ENCODE measurements at regions not wholly inside any gene's neighbourhood (a gene's known extent, or its start where the extent isn't known, plus 50 kb on each side); places are given as distances from the start of the nearest gene placed in this dataset.

DNA sequence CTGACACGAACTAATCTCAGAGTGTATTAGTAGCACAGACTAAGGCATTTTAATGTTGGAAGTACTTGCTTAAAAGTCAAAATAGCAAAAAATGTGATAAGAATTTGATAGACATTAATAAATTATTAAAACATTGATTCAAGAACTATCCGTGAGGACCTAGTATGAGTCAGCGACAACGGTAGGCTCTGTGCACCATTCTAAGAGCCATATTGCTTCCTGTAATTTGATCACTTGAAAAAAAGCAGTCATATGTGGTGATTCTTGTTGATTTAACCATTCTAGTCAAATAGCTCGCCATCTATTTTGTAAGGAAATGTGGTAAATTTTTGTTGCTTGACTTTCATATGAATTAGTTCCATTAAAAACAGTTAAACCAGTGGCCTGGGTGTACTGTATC lies 534.9 kb upstream of the ARRDC4 start:
- H3K4me1 ChIP-seq (ENCODE audit: insufficient read depth, low read length), result no peaks in the 10 kb centered on the region
- no peaks in the 10 kb centered on the region for H3K36me3 ChIP-seq (ENCODE audit: insufficient read depth, low read depth, low read length)
- H3K27ac ChIP-seq (ENCODE audit: low read length), result no peak overlapping the region
- H3K9ac ChIP-seq (ENCODE audit: low read depth, low read length), result no peak overlapping the region
- no peak overlapping the region for H3K4me3 ChIP-seq (ENCODE audit: low read length)
- no peaks in the 10 kb centered on the region for H3K9me3 ChIP-seq (ENCODE audit: insufficient read depth, low read depth, low read length)
- no peaks in the 10 kb centered on the region for H3K27me3 ChIP-seq (ENCODE audit: insufficient read depth, low read length)

DNA sequence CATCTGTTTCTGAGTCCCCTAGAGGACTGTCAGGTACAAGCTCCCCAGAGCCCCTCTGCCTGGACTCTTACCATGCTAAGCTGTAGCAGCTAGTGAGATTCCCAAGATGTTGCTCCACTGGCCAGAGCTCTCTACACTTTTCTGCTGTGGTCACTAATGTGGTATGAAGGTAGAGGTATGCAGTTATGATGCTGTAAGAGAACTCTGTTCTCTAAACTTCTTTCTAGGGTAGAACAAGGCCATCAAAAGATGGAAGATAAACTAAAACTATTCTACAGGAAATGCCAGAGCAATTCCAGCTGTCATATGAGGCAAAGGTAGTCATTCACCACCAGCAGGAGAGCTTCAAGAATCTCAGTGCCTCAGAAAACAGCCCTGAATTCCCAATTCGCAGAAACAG lies 517.4 kb upstream of the ARRDC4 start:
- peaks cover 2% of the 10 kb centered on the region; the same call in 1 of the 2 replicates for H3K9me3 ChIP-seq (ENCODE audit: insufficient read depth, low read depth, low read length)
- H3K4me1 ChIP-seq (ENCODE audit: insufficient read depth, low read length), result no peaks in the 10 kb centered on the region
- no peak overlapping the region for H3K9ac ChIP-seq (ENCODE audit: low read depth, low read length)
- H3K27me3 ChIP-seq (ENCODE audit: insufficient read depth, low read length), result no peaks in the 10 kb centered on the region
- no peaks in the 10 kb centered on the region for H3K36me3 ChIP-seq (ENCODE audit: insufficient read depth, low read depth, low read length)
- H3K4me3 ChIP-seq (ENCODE audit: low read length), result no peak overlapping the region
- H3K27ac ChIP-seq (ENCODE audit: low read length), result no peak overlapping the region

DNA sequence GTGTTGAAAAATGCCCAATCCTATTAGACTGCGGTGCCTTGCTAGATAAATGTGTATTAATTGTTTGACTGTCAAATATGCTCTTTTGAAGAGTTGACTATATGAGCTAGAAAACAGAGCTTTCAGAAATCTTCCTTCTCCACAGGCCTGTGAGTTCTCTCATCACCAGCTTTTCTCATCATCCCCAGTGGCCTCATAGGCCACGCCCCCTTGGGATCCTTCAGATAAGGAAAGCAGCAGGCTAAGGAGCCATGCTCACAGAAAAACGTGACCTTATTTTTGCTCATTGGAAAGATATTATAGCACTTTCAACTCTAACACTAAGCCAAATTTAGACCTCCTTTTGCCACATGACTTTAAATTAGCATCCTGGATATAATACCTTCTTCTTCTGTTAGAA lies 514.4 kb upstream of the ARRDC4 start:
- H3K27ac ChIP-seq (ENCODE audit: low read length), result no peak overlapping the region
- H3K9me3 ChIP-seq (ENCODE audit: insufficient read depth, low read depth, low read length), result no peaks in the 10 kb centered on the region
- no peaks in the 10 kb centered on the region for H3K4me1 ChIP-seq (ENCODE audit: insufficient read depth, low read length)
- no peak overlapping the region for H3K4me3 ChIP-seq (ENCODE audit: low read length)
- no peak overlapping the region for H3K9ac ChIP-seq (ENCODE audit: low read depth, low read length)
- H3K36me3 ChIP-seq (ENCODE audit: insufficient read depth, low read depth, low read length), result no peaks in the 10 kb centered on the region
- no peaks in the 10 kb centered on the region for H3K27me3 ChIP-seq (ENCODE audit: insufficient read depth, low read length)

DNA sequence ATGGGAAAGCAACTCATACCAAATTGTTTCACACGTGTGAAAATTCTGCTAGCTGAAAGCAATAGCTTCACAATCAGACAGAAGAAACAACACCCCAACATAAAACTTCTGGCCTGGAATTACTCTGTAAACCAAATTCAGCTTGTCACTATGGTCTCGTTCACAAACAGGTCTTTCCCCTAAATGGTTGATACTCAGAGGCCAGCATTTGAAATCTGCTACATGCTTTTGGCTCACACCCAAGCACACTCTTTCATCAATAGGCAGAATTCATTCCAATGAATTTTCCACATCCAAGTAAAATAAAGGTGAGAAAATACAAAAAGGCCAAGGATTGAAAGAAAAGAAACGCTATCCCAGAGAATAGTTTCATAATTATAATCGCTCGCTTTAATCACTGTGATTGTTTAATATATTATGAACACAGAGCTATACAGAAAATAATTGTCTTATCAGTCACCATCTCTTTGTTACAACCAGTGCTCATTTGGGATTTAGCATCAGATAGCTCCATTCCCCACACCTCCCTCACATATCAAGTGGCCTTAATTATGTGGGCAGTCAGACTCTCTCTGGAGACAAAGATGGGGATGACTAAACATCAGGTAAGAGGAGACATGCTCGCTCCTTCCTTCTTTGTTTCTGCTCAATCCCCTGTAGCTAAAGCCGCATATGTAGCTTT lies 503.8 kb upstream of the ARRDC4 start:
- H3K27ac ChIP-seq (ENCODE audit: low read length), result no peak overlapping the region
- H3K4me3 ChIP-seq (ENCODE audit: low read length), result no peak overlapping the region
- H3K4me1 ChIP-seq (ENCODE audit: insufficient read depth, low read length), result no peaks in the 10 kb centered on the region
- H3K36me3 ChIP-seq (ENCODE audit: insufficient read depth, low read depth, low read length), result no peaks in the 10 kb centered on the region
- no peaks in the 10 kb centered on the region for H3K27me3 ChIP-seq (ENCODE audit: insufficient read depth, low read length)
- H3K9ac ChIP-seq (ENCODE audit: low read depth, low read length), result no peak overlapping the region
- H3K9me3 ChIP-seq (ENCODE audit: insufficient read depth, low read depth, low read length), result no peaks in the 10 kb centered on the region

DNA sequence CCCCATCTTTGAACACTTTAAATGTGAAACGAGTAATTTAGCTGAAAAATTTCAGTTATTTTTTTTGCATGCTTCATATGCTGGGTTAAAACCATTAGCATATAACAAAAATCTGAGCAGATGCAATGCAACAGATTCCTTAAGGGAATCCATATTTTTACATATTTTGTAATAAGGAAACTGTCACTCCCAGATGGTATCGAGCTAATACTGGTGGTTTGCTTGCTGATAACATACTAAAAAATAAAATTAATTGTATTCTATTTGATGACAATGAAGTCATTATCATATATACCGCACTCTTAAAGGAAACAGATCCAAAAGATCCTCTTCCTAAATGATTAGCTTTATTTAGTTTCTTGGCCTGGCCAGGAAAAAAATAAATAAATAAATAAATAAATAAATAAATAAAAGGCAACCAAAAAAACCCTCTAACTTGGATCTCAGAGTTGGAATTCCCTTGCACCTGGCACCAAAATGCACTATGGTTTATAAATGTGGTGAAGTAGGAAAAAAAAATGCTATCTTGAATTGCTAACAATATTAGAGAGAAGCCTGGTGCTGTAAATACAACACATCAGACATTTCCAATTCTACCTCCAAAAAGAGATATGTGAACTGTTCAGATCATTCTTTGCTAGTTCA lies 503.2 kb upstream of the ARRDC4 start:
- H3K27me3 ChIP-seq (ENCODE audit: insufficient read depth, low read length), result no peaks in the 10 kb centered on the region
- no peaks in the 10 kb centered on the region for H3K9me3 ChIP-seq (ENCODE audit: insufficient read depth, low read depth, low read length)
- no peak overlapping the region for H3K27ac ChIP-seq (ENCODE audit: low read length)

DNA sequence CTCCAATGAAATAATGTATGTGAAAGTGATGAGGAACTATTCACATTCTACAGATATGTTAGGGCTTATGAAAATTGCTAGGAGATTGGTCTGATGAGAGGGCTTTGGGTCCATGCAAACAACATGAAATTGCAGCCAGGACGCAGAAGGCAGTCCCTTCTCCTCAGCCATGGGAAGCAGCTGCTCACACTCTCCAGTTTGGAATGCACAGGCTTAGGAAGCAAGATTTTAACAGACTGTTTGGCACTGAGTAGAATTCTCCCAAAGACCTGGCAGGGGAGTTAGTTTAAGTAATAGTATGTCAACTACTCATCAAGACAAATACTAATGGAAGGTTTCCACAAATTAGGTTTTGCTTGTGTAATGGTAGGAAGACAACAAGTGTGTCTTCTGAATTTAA lies 500.7 kb upstream of the ARRDC4 start:
- Histone ChIP-seq H3K9me3 (ENCODE audit: insufficient read depth, low read depth, low read length) (no peaks in the 10 kb centered on the region), H3K9ac (ENCODE audit: low read depth, low read length) (no peak overlapping the region), H3K4me1 (ENCODE audit: insufficient read depth, low read length) (no peaks in the 10 kb centered on the region), H3K36me3 (ENCODE audit: insufficient read depth, low read depth, low read length) (no peaks in the 10 kb centered on the region), H3K27ac (ENCODE audit: low read length) (no peak overlapping the region), H3K4me3 (ENCODE audit: low read length) (no peak overlapping the region), H3K27me3 (ENCODE audit: insufficient read depth, low read length) (no peaks in the 10 kb centered on the region)

More for the DNA sequence above, 503.2 kb upstream of the ARRDC4 start:
- Histone ChIP-seq H3K4me1 (ENCODE audit: insufficient read depth, low read length) (no peaks in the 10 kb centered on the region), H3K9ac (ENCODE audit: low read depth, low read length) (no peak overlapping the region), H3K4me3 (ENCODE audit: low read length) (no peak overlapping the region), H3K36me3 (ENCODE audit: insufficient read depth, low read depth, low read length) (no peaks in the 10 kb centered on the region)

DNA sequence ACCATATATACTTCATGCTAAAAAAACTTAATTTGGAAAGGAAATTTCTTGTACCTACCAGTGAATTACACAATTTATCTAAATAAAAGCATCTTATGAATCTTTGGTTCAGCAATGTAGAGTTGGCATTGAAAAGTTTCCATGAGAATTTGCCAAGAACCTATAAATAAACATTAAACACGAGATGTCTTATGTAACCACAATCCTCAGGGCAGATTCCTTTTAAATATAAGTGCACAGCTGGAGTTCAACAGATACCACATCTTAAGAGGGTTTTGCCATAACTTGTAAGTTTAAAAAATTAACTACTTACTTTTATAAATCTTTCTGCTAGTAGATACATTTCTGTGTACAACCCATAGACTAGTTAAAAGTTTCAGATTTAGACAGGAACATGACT lies 499.3 kb upstream of the ARRDC4 start:
- no peak overlapping the region for H3K9ac ChIP-seq (ENCODE audit: low read depth, low read length)

DNA sequence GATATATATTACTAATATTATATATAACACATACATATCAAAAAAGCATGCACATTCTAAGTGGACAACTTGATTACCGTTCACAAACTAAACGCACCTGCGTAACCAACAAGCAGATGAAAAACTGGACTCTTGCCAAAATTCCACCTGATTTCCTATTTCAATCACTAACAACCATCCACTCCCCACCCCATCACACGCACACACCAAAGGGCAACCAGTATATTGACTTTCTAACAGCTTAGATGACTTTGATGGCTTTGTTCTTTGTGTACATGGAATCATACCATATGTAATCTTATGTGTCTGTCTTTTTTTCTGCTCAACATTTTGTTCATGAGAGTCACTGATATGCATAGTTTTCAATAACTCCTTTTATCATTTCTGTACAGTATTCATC lies 496.8 kb upstream of the ARRDC4 start:
- no peak overlapping the region for H3K9ac ChIP-seq (ENCODE audit: low read depth, low read length)

More for the DNA sequence above, 499.3 kb upstream of the ARRDC4 start:
- Histone ChIP-seq H3K9me3 (ENCODE audit: insufficient read depth, low read depth, low read length) (no peaks in the 10 kb centered on the region), H3K27me3 (ENCODE audit: insufficient read depth, low read length) (no peaks in the 10 kb centered on the region), H3K36me3 (ENCODE audit: insufficient read depth, low read depth, low read length) (no peaks in the 10 kb centered on the region), H3K4me3 (ENCODE audit: low read length) (no peak overlapping the region), H3K27ac (ENCODE audit: low read length) (no peak overlapping the region), H3K4me1 (ENCODE audit: insufficient read depth, low read length) (no peaks in the 10 kb centered on the region)

DNA sequence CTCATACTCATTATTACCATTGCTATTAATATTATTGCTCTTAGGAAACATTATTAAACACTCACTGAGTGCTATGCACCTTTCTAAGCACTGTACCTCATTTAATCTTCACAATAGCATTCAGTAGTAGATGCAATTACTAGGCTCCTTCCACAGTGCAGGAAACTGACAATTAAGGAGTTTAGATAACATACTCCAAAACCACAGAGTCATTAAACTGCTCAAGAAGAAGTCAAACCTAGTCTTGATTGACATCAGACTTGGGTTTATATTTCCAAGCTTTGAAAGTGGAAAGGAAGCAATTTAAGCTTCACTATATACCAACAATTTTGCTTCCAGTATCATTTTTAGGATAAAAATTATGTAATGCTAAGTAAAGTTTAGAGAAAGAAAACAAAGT lies 490.1 kb upstream of the ARRDC4 start:
- Histone ChIP-seq H3K27ac (ENCODE audit: low read length) (no peak overlapping the region), H3K9me3 (ENCODE audit: insufficient read depth, low read depth, low read length) (peaks cover 4% of the 10 kb centered on the region; the same call in 1 of the 2 replicates), H3K9ac (ENCODE audit: low read depth, low read length) (no peak overlapping the region), H3K27me3 (ENCODE audit: insufficient read depth, low read length) (no peaks in the 10 kb centered on the region), H3K4me1 (ENCODE audit: insufficient read depth, low read length) (no peaks in the 10 kb centered on the region), H3K36me3 (ENCODE audit: insufficient read depth, low read depth, low read length) (no peaks in the 10 kb centered on the region), H3K4me3 (ENCODE audit: low read length) (no peak overlapping the region)

More for the DNA sequence above, 496.8 kb upstream of the ARRDC4 start:
- no peak overlapping the region for H3K4me3 ChIP-seq (ENCODE audit: low read length)
- H3K27ac ChIP-seq (ENCODE audit: low read length), result no peak overlapping the region
- H3K27me3 ChIP-seq (ENCODE audit: insufficient read depth, low read length), result no peaks in the 10 kb centered on the region
- H3K4me1 ChIP-seq (ENCODE audit: insufficient read depth, low read length), result no peaks in the 10 kb centered on the region
- no peaks in the 10 kb centered on the region for H3K9me3 ChIP-seq (ENCODE audit: insufficient read depth, low read depth, low read length)
- H3K36me3 ChIP-seq (ENCODE audit: insufficient read depth, low read depth, low read length), result no peaks in the 10 kb centered on the region

DNA sequence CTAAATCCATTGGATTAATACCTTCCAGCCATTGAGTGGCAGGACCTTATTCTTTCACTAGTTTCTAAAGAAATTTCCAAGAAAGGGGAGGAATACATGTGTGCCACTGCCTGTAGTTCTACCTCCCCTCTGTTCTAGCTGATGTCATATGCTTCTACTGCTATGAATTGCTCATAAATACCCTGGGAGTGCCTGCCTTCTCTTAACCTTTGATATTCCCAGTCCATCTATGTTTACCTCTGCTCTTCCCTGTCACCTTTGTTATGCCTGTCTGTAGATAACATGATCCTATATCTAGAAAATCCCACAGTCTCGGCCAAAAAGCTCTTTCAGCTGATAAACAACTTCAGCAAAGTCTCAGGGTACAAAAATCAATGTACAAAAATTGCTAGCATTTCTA lies 486.9 kb upstream of the ARRDC4 start:
- no peak overlapping the region for H3K27ac ChIP-seq (ENCODE audit: low read length)
- H3K9ac ChIP-seq (ENCODE audit: low read depth, low read length), result no peak overlapping the region
- H3K27me3 ChIP-seq (ENCODE audit: insufficient read depth, low read length), result no peaks in the 10 kb centered on the region
- peaks cover 4% of the 10 kb centered on the region; the same call in 1 of the 2 replicates for H3K9me3 ChIP-seq (ENCODE audit: insufficient read depth, low read depth, low read length)
- H3K36me3 ChIP-seq (ENCODE audit: insufficient read depth, low read depth, low read length), result no peaks in the 10 kb centered on the region
- H3K4me1 ChIP-seq (ENCODE audit: insufficient read depth, low read length), result no peaks in the 10 kb centered on the region
- no peak overlapping the region for H3K4me3 ChIP-seq (ENCODE audit: low read length)

DNA sequence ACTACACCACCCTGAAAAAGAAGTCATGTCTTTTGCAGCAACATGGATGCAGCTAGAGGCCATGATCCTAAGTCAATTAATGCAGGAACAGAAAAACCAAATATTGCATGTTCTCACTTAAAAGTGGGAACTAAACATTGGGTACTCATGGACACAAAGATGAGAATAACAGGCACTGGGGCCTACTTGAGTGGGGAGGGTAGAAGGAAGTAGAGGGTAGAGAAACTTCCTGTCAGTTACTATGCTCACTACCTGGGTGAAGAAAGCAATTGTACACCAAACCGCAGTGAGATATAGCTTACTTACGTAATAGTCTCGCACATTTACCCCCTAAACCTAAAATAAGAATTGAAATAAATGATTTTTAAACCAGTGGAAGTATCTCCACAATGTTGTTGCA lies 480.5 kb upstream of the ARRDC4 start:
- no peak overlapping the region for H3K9ac ChIP-seq (ENCODE audit: low read depth, low read length)
- H3K4me1 ChIP-seq (ENCODE audit: insufficient read depth, low read length), result no peaks in the 10 kb centered on the region
- no peaks in the 10 kb centered on the region for H3K36me3 ChIP-seq (ENCODE audit: insufficient read depth, low read depth, low read length)
- no peaks in the 10 kb centered on the region for H3K9me3 ChIP-seq (ENCODE audit: insufficient read depth, low read depth, low read length)
- no peak overlapping the region for H3K4me3 ChIP-seq (ENCODE audit: low read length)
- no peak overlapping the region for H3K27ac ChIP-seq (ENCODE audit: low read length)
- no peaks in the 10 kb centered on the region for H3K27me3 ChIP-seq (ENCODE audit: insufficient read depth, low read length)

DNA sequence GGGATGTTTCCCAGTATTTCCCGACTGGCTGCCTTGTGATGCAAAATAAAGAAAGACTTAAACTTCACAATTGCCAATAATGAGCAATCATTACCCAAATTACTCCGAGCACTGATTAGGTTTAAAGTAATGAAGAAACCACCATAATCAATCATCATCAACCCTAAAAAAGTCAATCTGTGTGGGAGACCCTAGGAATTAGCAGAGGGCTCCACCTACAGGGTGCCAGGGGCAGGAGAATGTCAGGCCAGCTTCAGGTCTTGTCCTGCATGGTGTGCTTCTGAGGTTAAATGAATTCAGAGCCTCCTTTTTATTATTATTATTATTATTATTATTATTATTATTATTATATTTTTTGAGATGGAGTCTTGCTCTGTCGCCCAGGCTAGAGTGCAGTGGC lies 478.0 kb upstream of the ARRDC4 start:
- Histone ChIP-seq H3K9ac (ENCODE audit: low read depth, low read length) (no peak overlapping the region), H3K27ac (ENCODE audit: low read length) (no peak overlapping the region), H3K27me3 (ENCODE audit: insufficient read depth, low read length) (no peaks in the 10 kb centered on the region), H3K9me3 (ENCODE audit: insufficient read depth, low read depth, low read length) (no peaks in the 10 kb centered on the region), H3K36me3 (ENCODE audit: insufficient read depth, low read depth, low read length) (no peaks in the 10 kb centered on the region), H3K4me1 (ENCODE audit: insufficient read depth, low read length) (no peaks in the 10 kb centered on the region), H3K4me3 (ENCODE audit: low read length) (no peak overlapping the region)

All from iPS-20b (cell line).